Spleen (tissue), 11 donors: ENCODE measurements at regions not wholly inside any gene's neighbourhood (a gene's known extent, or its start where the extent isn't known, plus 50 kb on each side); places are given as distances from the start of the nearest gene placed in this dataset.

Source experiments
- DNase-seq: peaks from one replicate; pipeline ENCODE4 v3.0.0-alpha.2; 2020
- H3K27ac ChIP-seq, 8 donors: fragments of 200-600 bp; sonication (generic) in 7 of 8; 1 replicate in 4 of 8; 2 replicates in 4 of 8; pipeline versions ENCODE4 v1.5.0 to v1.8.0; 2016 to 2021; ENCODE audit warnings: inconsistent platforms in 4 of 8, mild to moderate bottlenecking in 4 of 8, moderate library complexity in 1 of 8
- H3K27me3 ChIP-seq, 7 donors: fragments of 200-600 bp; sonication (generic) in 6 of 7; replicated peaks in 1 of 7; 1 replicate in 4 of 7; 2 replicates in 3 of 7; pipeline versions ENCODE4 v1.5.0 to v1.8.0; 2016 to 2021; ENCODE audit warnings: inconsistent platforms in 3 of 7, mild to moderate bottlenecking in 1 of 7
- H3K36me3 ChIP-seq, 6 donors: fragments of 200-600 bp; sonication (generic) in 5 of 6; 1 replicate in 4 of 6; 2 replicates in 2 of 6; pipeline versions ENCODE4 v1.5.0 to v1.8.0; 2016 to 2021; ENCODE audit warnings: inconsistent platforms in 2 of 6
- H3K4me1 ChIP-seq, 6 donors: fragments of 200-600 bp; sonication (generic) in 5 of 6; 1 replicate in 3 of 6; 2 replicates in 3 of 6; pipeline versions ENCODE4 v1.5.0 to v1.8.0; 2016 to 2021; ENCODE audit warnings: inconsistent platforms in 3 of 6
- H3K4me3 ChIP-seq, 8 donors: fragments of 200-600 bp; sonication (generic) in 7 of 8; 1 replicate in 4 of 8; 2 replicates in 4 of 8; pipeline versions ENCODE4 v1.5.0 to v1.8.0; 2016 to 2021; ENCODE audit warnings: inconsistent platforms in 4 of 8, mild to moderate bottlenecking in 4 of 8, moderate library complexity in 2 of 8
- H3K9me3 ChIP-seq, 8 donors: fragments of 200-600 bp; sonication (generic) in 7 of 8; 1 replicate in 4 of 8; 2 replicates in 4 of 8; pipeline versions ENCODE4 v1.5.0 to v1.8.0; 2016 to 2021; ENCODE audit warnings: inconsistent platforms in 4 of 8
- POLR2A ChIP-seq, 3 donors: fragments of 450-650 bp; IDR thresholded peaks; one replicate each; pipeline ENCODE4 v1.5.1; 2017; ENCODE audit warnings: antibody characterized with exemption in 3 of 3, mild to moderate bottlenecking in 1 of 3
- POLR2AphosphoS5 ChIP-seq, 3 donors: sonication (generic); formaldehyde crosslinking; IDR thresholded peaks; one replicate each; pipeline ENCODE4 v1.5.1; 2017; ENCODE audit warnings: antibody characterized with exemption in 3 of 3
- WGBS, 5 donors: extraction: QIAGEN DNeasy Blood & Tissue Kit in 3 of 5; methylation state at CpG; one replicate each; pipeline versions ENCODE4 v1.1.5 to v1.1.7; 2013 to 2018; 5-methylcytosine and 5-hydroxymethylcytosine counted together
- intact Hi-C: fragments of 100-400 bp; cut with DNase I; formaldehyde crosslinking; loops from one replicate; pipeline ENCODE4 v1.15.0; 2023; ENCODE audit warnings: low total_unique reads
- TF ChIP-seq, protein P1 (sequence below), 11 experiments: fragments of 200-600 bp in 7 of 11; fragments of 450-650 bp in 4 of 11; sonication (generic) in 4 of 11; IDR thresholded peaks in 8 of 11; conservative IDR thresholded peaks in 3 of 11; 1 replicate in 7 of 11; 2 replicates in 4 of 11; pipeline versions ENCODE4 v1.4.0 to v1.8.0; 2016 to 2021; ENCODE audit warnings: antibody characterized with exemption in 11 of 11, inconsistent platforms in 4 of 11, mild to moderate bottlenecking in 1 of 11
- donor health status: healthy with polysubstance abuse.
- donor health status: DM: no; HTN: no; CAD: no; lungs with moderate emphysema.
- donor health status: DM: no; HTN: no; CAD: no.
- donor health status: Bipolar disorder and iron deficiency.
- donor health status: healthy.
- donor health status: DM: no; HTN: no; CAD: no.
- donor health status: DM: yes; HTN: yes; CAD: no.

DNA sequence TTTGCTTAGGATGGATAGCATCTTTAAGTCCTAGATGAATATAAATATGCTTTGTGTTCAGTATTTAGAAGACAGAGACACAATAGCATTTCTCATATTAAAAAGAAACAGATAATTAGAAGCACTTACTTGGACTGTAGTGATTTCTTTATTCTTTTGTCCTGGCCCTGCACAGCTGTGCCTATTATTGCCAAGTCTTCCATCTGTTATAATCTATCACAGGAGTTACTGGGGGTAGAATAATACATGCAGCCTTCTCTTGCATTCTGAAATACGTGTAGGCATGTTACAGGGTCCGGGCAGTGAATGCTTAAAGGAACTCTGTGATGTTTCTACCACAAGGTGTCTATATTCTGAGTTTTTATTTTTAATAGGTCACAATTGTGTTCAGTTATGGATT lies 461.5 kb upstream of the COBL start:
- H3K27me3 ChIP-seq: no peaks in the 10 kb centered on the region
- H3K27ac ChIP-seq: no peak overlapping the region
- TF ChIP-seq, protein P1, sequence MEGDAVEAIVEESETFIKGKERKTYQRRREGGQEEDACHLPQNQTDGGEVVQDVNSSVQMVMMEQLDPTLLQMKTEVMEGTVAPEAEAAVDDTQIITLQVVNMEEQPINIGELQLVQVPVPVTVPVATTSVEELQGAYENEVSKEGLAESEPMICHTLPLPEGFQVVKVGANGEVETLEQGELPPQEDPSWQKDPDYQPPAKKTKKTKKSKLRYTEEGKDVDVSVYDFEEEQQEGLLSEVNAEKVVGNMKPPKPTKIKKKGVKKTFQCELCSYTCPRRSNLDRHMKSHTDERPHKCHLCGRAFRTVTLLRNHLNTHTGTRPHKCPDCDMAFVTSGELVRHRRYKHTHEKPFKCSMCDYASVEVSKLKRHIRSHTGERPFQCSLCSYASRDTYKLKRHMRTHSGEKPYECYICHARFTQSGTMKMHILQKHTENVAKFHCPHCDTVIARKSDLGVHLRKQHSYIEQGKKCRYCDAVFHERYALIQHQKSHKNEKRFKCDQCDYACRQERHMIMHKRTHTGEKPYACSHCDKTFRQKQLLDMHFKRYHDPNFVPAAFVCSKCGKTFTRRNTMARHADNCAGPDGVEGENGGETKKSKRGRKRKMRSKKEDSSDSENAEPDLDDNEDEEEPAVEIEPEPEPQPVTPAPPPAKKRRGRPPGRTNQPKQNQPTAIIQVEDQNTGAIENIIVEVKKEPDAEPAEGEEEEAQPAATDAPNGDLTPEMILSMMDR (IDR thresholded peaks at IDR 0.05 in 8 of 11, conservative IDR thresholded peaks at IDR 0.05 in 3 of 11): no peak
- TF ChIP-seq POLR2A (IDR thresholded peaks at IDR 0.05): no peak
- TF ChIP-seq POLR2AphosphoS5 (IDR thresholded peaks at IDR 0.05): no peak
- no peak overlapping the region for H3K4me3 ChIP-seq
- no peaks in the 10 kb centered on the region for H3K36me3 ChIP-seq
- no peak for DNase-seq
- WGBS, 5 donors: 71 to 87% (median 75%) methylated on average over 2 of the region's 2 CpGs
- peaks cover 0 to 10% (median 0%) of the 10 kb centered on the region in 8 donors for H3K9me3 ChIP-seq
- intact Hi-C loops: no loop called here
- no peaks in the 10 kb centered on the region for H3K4me1 ChIP-seq

DNA sequence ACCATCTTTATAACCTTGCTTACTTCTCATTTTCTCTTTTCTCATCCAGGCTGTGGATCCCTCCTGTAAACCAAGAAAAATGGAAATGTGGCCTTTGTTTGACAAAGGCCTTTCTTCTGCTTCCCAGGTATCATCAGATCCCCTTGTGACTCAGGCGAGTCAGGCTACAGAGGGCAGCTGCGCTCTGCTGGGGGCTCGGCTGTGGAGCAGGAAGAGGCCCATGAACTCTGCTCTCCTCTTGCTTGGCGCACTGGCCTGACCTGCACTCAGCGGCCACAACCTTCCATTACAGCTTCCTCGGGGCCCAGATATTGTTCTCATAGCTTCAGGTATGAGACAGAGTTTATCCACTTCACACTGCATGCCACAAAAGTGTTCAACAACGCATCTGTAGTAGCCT lies 457.6 kb upstream of the COBL start:
- Histone ChIP-seq H3K36me3 (no peaks in the 10 kb centered on the region), H3K27me3 (no peaks in the 10 kb centered on the region), H3K9me3 (no peaks in the 10 kb centered on the region), H3K4me1 (no peaks in the 10 kb centered on the region), H3K4me3 (no peak overlapping the region), H3K27ac (no peak overlapping the region)
- no peak for DNase-seq
- intact Hi-C loops: no loop called here
- TF ChIP-seq, protein P1 (IDR thresholded peaks at IDR 0.05 in 8 of 11, conservative IDR thresholded peaks at IDR 0.05 in 3 of 11): no peak
- TF ChIP-seq POLR2AphosphoS5 (IDR thresholded peaks at IDR 0.05): no peak
- TF ChIP-seq POLR2A (IDR thresholded peaks at IDR 0.05): no peak
- WGBS, 5 donors: 65 to 82% (median 75%) methylated on average over 7 of the region's 7 CpGs

DNA sequence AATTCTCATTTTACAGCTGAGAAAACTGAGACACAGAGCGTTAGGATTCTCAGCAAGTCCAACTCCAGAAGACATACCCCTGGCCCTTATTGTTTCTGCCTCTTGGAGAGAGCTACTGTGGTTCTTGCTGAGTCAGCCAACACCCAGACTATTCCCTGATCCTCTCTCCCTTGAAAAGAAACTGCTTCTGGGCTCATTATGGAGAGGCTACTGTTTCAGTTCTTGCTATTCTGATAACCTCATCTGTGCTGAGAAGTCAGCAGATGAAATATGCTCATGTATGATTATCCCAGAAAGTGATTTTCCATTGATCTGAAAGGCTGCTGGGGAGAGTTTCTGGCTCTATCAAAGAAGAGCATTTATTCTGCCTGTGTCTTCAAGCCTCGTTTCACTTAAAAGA lies 455.6 kb upstream of the COBL start:
- no peaks in the 10 kb centered on the region for H3K4me1 ChIP-seq
- TF ChIP-seq, protein P1 (IDR thresholded peaks at IDR 0.05 in 8 of 11, conservative IDR thresholded peaks at IDR 0.05 in 3 of 11): no peak
- TF ChIP-seq POLR2A (IDR thresholded peaks at IDR 0.05) (no peak), POLR2AphosphoS5 (IDR thresholded peaks at IDR 0.05) (no peak)
- no peak overlapping the region for H3K27ac ChIP-seq
- intact Hi-C loops: no loop called here
- H3K9me3 ChIP-seq: no peaks in the 10 kb centered on the region
- DNase-seq: no peak
- no peak overlapping the region for H3K4me3 ChIP-seq
- no peaks in the 10 kb centered on the region for H3K27me3 ChIP-seq
- no peaks in the 10 kb centered on the region for H3K36me3 ChIP-seq
- WGBS, 5 donors: 56 to 82% (median 72%) methylated on average over 2 of the region's 2 CpGs

DNA sequence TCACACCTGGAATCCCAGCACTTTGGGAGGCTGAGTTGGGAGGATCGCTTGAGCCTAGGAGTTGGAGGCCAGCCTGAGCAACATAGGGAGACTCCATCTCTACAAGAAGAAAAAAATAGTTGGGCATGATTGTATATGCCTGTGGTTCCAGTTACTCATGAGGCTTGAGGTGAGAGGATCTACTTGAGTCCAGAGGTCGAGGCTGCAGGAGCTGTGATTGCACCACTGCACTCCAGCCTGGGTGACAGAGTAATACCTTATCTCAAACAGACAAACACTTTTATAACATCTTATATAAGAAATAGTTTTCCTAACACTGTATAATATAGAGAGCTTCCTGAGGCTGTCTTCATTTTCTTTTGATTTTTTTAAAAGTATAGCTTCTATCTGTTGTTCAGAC lies 448.4 kb upstream of the COBL start:
- 66 to 85% (median 80%) methylated on average over 2 of the region's 2 CpGs for WGBS, 5 donors
- H3K4me1 ChIP-seq: no peaks in the 10 kb centered on the region
- H3K27me3 ChIP-seq: no peaks in the 10 kb centered on the region
- intact Hi-C loops: no loop called here
- H3K9me3 ChIP-seq: peaks cover 0 to 6% (median 0%) of the 10 kb centered on the region in 8 donors
- DNase-seq: no peak
- TF ChIP-seq POLR2A (IDR thresholded peaks at IDR 0.05) (no peak), POLR2AphosphoS5 (IDR thresholded peaks at IDR 0.05) (no peak)
- TF ChIP-seq, protein P1 (IDR thresholded peaks at IDR 0.05 in 8 of 11, conservative IDR thresholded peaks at IDR 0.05 in 3 of 11): no peak
- H3K27ac ChIP-seq: no peak overlapping the region
- no peaks in the 10 kb centered on the region for H3K36me3 ChIP-seq
- H3K4me3 ChIP-seq: no peak overlapping the region
